Caco-2 (cell line): ENCODE measurements at regions not wholly inside any gene's neighbourhood (a gene's known extent, or its start where the extent isn't known, plus 50 kb on each side); places are given as distances from the start of the nearest gene placed in this dataset.

Experiments used
- BruUV-seq: library from RNA; stranded (reverse); fragments of 400-500 nt; replicated peaks from 2 replicates; lab custom pipeline; 2021; lab: Mats Ljungman, UMichigan
- CTCF ChIA-PET: fragments of 300-600 bp; sonication (Branson Sonifier 250); formaldehyde crosslinking; loops from one replicate; lab custom pipeline; 2022; ENCODE audit warnings: antibody characterized with exemption; lab: Charles Lee
- POLR2A ChIA-PET: fragments of 300-600 bp; sonication (Branson Sonifier 250); formaldehyde crosslinking; loops from one replicate; lab custom pipeline; 2022; ENCODE audit warnings: antibody characterized with exemption; lab: Charles Lee
- DNase-seq, 2 experiments: peaks; one replicate each; pipeline versions ENCODE4 v3.0.0 to v3.0.0-alpha.2; 2020 to 2022
- H3K27me3 ChIP-seq: replicated peaks from 2 replicates; pipeline ENCODE4 v1.6.0; 2011; ENCODE audit warnings: low read length; ENCODE audit not compliant: control insufficient read depth, insufficient read depth
- H3K36me3 ChIP-seq: 2 replicates; pipeline ENCODE4 v1.5.1; 2011; ENCODE audit warnings: low read length; ENCODE audit not compliant: control insufficient read depth, insufficient read depth
- H3K4me1 ChIP-seq: fragments of 250-450 bp; sonication (Bioruptor Pico); 2 replicates; pipeline ENCODE4 v1.5.1; 2020; ENCODE audit warnings: mild to moderate bottlenecking
- H3K4me3 ChIP-seq: 2 replicates; pipeline ENCODE4 v1.5.1; 2011; ENCODE audit warnings: low read depth, mild to moderate bottlenecking, control low read depth, low read length
- H3K9me3 ChIP-seq: fragments of 250-450 bp; sonication (Bioruptor Pico); 2 replicates; pipeline ENCODE4 v1.5.1; 2020; ENCODE audit warnings: mild to moderate bottlenecking, moderate library complexity
- H3K27ac Mint-ChIP-seq: one replicate; pipeline ENCODE4 v1.8.0; 2022; ENCODE audit warnings: mixed read lengths; ENCODE audit not compliant: unreplicated experiment
- H3K27me3 Mint-ChIP-seq: one replicate; pipeline ENCODE4 v1.8.0; 2022; ENCODE audit warnings: mixed read lengths; ENCODE audit not compliant: insufficient read depth, unreplicated experiment
- H3K36me3 Mint-ChIP-seq: one replicate; pipeline ENCODE4 v1.8.0; 2022; ENCODE audit warnings: mild to moderate bottlenecking, mixed read lengths; ENCODE audit not compliant: insufficient read depth, unreplicated experiment
- H3K4me1 Mint-ChIP-seq: one replicate; pipeline ENCODE4 v1.8.0; 2022; ENCODE audit warnings: low read depth, mixed read lengths; ENCODE audit not compliant: unreplicated experiment
- H3K4me3 Mint-ChIP-seq: one replicate; pipeline ENCODE4 v1.8.0; 2022; ENCODE audit warnings: mild to moderate bottlenecking, moderate library complexity, mixed read lengths; ENCODE audit not compliant: unreplicated experiment
- H3K9me3 Mint-ChIP-seq: one replicate; pipeline ENCODE4 v1.8.0; 2022; ENCODE audit warnings: mixed read lengths; ENCODE audit not compliant: unreplicated experiment
- CTCF ChIP-seq, 2 experiments: fragments of 200-600 bp in 1 of 2; IDR thresholded peaks; 1 replicate in 1 of 2; 2 replicates in 1 of 2; pipeline versions ENCODE4 v1.5.1 to v1.8.0; 2011 to 2022; ENCODE audit warnings: antibody characterized with exemption in 1 of 2, control low read depth in 1 of 2, inconsistent platforms in 1 of 2, low read depth in 1 of 2, low read length in 1 of 2, mild to moderate bottlenecking in 1 of 2, moderate library complexity in 1 of 2; ENCODE audit not compliant: insufficient read depth in 1 of 2, severe bottlenecking in 1 of 2, unreplicated experiment in 1 of 2
- intact Hi-C: fragments of 100-400 bp; cut with micrococcal nuclease; formaldehyde crosslinking; loops from one replicate; pipeline ENCODE4 v1.10.0; 2022; ENCODE audit not compliant: unreplicated experiment

- Mint-ChIP-seq H3K4me1 (no peaks in the 10 kb centered on the region), H3K27ac (no peak overlapping the region), H3K36me3 (no peaks in the 10 kb centered on the region), H3K4me3 (no peak overlapping the region), H3K9me3 (peaks cover 15% of the 10 kb centered on the region), H3K27me3 (peaks cover 5% of the 10 kb centered on the region)
- POLR2A ChIA-PET: no interaction called here
- DNase-seq: no peak
- Histone ChIP-seq H3K36me3 (no peaks in the 10 kb centered on the region), H3K9me3 (no peaks in the 10 kb centered on the region), H3K4me3 (no peak overlapping the region), H3K4me1 (no peaks in the 10 kb centered on the region), H3K27me3 (no peaks in the 10 kb centered on the region; the same call in 1 of the 2 replicates)
- intact Hi-C loops: no loop called here
- CTCF ChIA-PET: no interaction called here
- BruUV-seq: no TSS peak
- no peak for TF ChIP-seq CTCF (IDR thresholded peaks at IDR 0.05; ENCODE audit: insufficient read depth in 1 of 2, low read depth in 1 of 2, low read length in 1 of 2, severe bottlenecking in 1 of 2, unreplicated experiment in 1 of 2)
Observed at GRCh38 chr10:118481871-118482270, 113.6 kb downstream of the PRLHR start.

GRCh38 chr10:118475214-118475613, 120.2 kb downstream of the PRLHR start:
- no peaks in the 10 kb centered on the region for H3K9me3 Mint-ChIP-seq
- no peaks in the 10 kb centered on the region for H3K36me3 Mint-ChIP-seq
- no peak overlapping the region for H3K27ac Mint-ChIP-seq
- ChIA-PET POLR2A (no interaction called here), CTCF (interaction anchor here (1.6 kb wide), 1 partner anchor 16 kb away, joined by 3 read pairs; no protein-coding TSS in a partner anchor)
- H3K4me1 Mint-ChIP-seq: peaks cover under 1% of the 10 kb centered on the region
- peaks cover 3% of the 10 kb centered on the region for H3K27me3 Mint-ChIP-seq
- no peaks in the 10 kb centered on the region; the same call in 1 of the 2 replicates for H3K27me3 ChIP-seq
- no peak overlapping the region for H3K4me3 Mint-ChIP-seq
- H3K4me3 ChIP-seq: no peak overlapping the region
- BruUV-seq: no TSS peak
- no peaks in the 10 kb centered on the region for H3K9me3 ChIP-seq
- TF ChIP-seq CTCF (IDR thresholded peaks at IDR 0.05; ENCODE audit: insufficient read depth in 1 of 2, low read depth in 1 of 2, low read length in 1 of 2, severe bottlenecking in 1 of 2, unreplicated experiment in 1 of 2): no peak
- no peak for DNase-seq
- H3K4me1 ChIP-seq: peaks cover 4% of the 10 kb centered on the region; the same call in 1 of the 2 replicates
- intact Hi-C loops: no loop called here
- H3K36me3 ChIP-seq: no peaks in the 10 kb centered on the region

GRCh38 chr10:118474111-118474510, 121.3 kb downstream of the PRLHR start:
- Mint-ChIP-seq H3K9me3 (no peaks in the 10 kb centered on the region), H3K4me3 (no peak overlapping the region), H3K36me3 (no peaks in the 10 kb centered on the region), H3K27ac (no peak overlapping the region), H3K4me1 (peaks cover 9% of the 10 kb centered on the region), H3K27me3 (peaks cover 3% of the 10 kb centered on the region)
- H3K27me3 ChIP-seq: no peaks in the 10 kb centered on the region; the same call in 1 of the 2 replicates
- no peaks in the 10 kb centered on the region for H3K9me3 ChIP-seq
- no peak for DNase-seq
- no TSS peak for BruUV-seq
- no peaks in the 10 kb centered on the region for H3K36me3 ChIP-seq
- no peak overlapping the region for H3K4me3 ChIP-seq
- POLR2A ChIA-PET: no interaction called here
- peaks cover 9% of the 10 kb centered on the region; the same call in 1 of the 2 replicates for H3K4me1 ChIP-seq
- TF ChIP-seq CTCF (IDR thresholded peaks at IDR 0.05; ENCODE audit: insufficient read depth in 1 of 2, low read depth in 1 of 2, low read length in 1 of 2, severe bottlenecking in 1 of 2, unreplicated experiment in 1 of 2): no peak
- intact Hi-C loops: no loop called here
- CTCF ChIA-PET: no interaction called here
